CD4-positive, alpha-beta T cell (primary cell): ENCODE measurements at regions not wholly inside any gene's neighbourhood (a gene's known extent, or its start where the extent isn't known, plus 50 kb on each side); places are given as distances from the start of the nearest gene placed in this dataset.

Experiments
- ATAC-seq: fragments of 200-7000 bp; cut with Tn5 transposase; one replicate; pipeline ENCODE4 v1.10.0; 2022; ENCODE audit warnings: mild to moderate bottlenecking; ENCODE audit not compliant: poor library complexity
- CTCF ChIA-PET: fragments of 350-600 bp; sonication (Branson Sonifier 250); formaldehyde crosslinking; loops from one replicate; lab custom pipeline; 2021; ENCODE audit warnings: antibody characterized with exemption, inconsistent platforms; lab: Charles Lee
- POLR2A ChIA-PET: fragments of 350-600 bp; sonication (Branson Sonifier 250); formaldehyde crosslinking; loops from one replicate; lab custom pipeline; 2021; ENCODE audit warnings: antibody characterized with exemption, inconsistent platforms; lab: Charles Lee
- DNase-seq, 14 experiments: peaks; one replicate each; pipeline ENCODE4 v3.0.0-alpha.2; 2013 to 2020; ENCODE audit warnings: mixed read lengths in 2 of 14
- H3K27ac ChIP-seq, 2 donors: one replicate each; pipeline versions ENCODE4 v1.5.1 to v1.7.0; 2013; ENCODE audit warnings: low read length in 2 of 2, low read depth in 1 of 2, mild to moderate bottlenecking in 1 of 2
- H3K27me3 ChIP-seq, 2 experiments: 1 replicate in 1 of 2; 2 replicates in 1 of 2; pipeline versions ENCODE4 v1.6.1 to v1.7.0; 2013; ENCODE audit warnings: low read length in 2 of 2, control low read depth in 1 of 2, mild to moderate bottlenecking in 1 of 2, moderate library complexity in 1 of 2; ENCODE audit not compliant: insufficient read depth in 2 of 2, control insufficient read depth in 1 of 2
- H3K36me3 ChIP-seq: one replicate; pipeline ENCODE4 v1.6.1; 2013; ENCODE audit warnings: low read length, control low read depth; ENCODE audit not compliant: insufficient read depth
- H3K4me1 ChIP-seq: one replicate; pipeline ENCODE4 v1.6.1; 2013; ENCODE audit warnings: low read length, control low read depth; ENCODE audit not compliant: insufficient read depth
- H3K4me3 ChIP-seq: one replicate; pipeline ENCODE4 v1.5.1; 2013; ENCODE audit warnings: mild to moderate bottlenecking, low read length, moderate library complexity
- H3K9me3 ChIP-seq, 2 experiments: 1 replicate in 1 of 2; 2 replicates in 1 of 2; pipeline versions ENCODE4 v1.6.1 to v1.7.0; 2013; ENCODE audit warnings: low read length in 2 of 2, mild to moderate bottlenecking in 2 of 2, control low read depth in 1 of 2, moderate library complexity in 1 of 2; ENCODE audit not compliant: control insufficient read depth in 1 of 2, insufficient read depth in 1 of 2
- H3K27ac Mint-ChIP-seq: one replicate; pipeline ENCODE4 v1.8.0; 2020; ENCODE audit warnings: mixed read lengths
- H3K27me3 Mint-ChIP-seq: one replicate; pipeline ENCODE4 v1.8.0; 2021; ENCODE audit warnings: mixed read lengths
- H3K36me3 Mint-ChIP-seq: one replicate; pipeline ENCODE4 v1.8.0; 2021; ENCODE audit warnings: low read depth, mixed read lengths
- H3K4me1 Mint-ChIP-seq: one replicate; pipeline ENCODE4 v1.8.0; 2021; ENCODE audit warnings: low read depth, mixed read lengths
- H3K4me3 Mint-ChIP-seq: one replicate; pipeline ENCODE4 v1.8.0; 2020; ENCODE audit warnings: mild to moderate bottlenecking, mixed read lengths
- H3K9me3 Mint-ChIP-seq: one replicate; pipeline ENCODE4 v1.8.0; 2020; ENCODE audit warnings: mixed read lengths
- CTCF ChIP-seq: fragments of 200-600 bp; IDR thresholded peaks from one replicate; pipeline ENCODE4 v1.8.0; 2022; ENCODE audit warnings: antibody characterized with exemption, mild to moderate bottlenecking
- intact Hi-C, 2 experiments: fragments of 100-400 bp; cut with DNase I in 1 of 2; cut with micrococcal nuclease in 1 of 2; formaldehyde crosslinking; loops; one replicate each; pipeline versions ENCODE4 v1.15.1 to v1.9.0; 2023 to 2025; cut with DNase I, micrococcal nuclease

GRCh38 chr11:113555071-113555619 lies 79.9 kb upstream of the DRD2 start:
- no peak overlapping the region for H3K27ac Mint-ChIP-seq

GRCh38 chr11:113554526-113554925 lies 79.3 kb upstream of the DRD2 start:
- Histone ChIP-seq H3K36me3 (no peaks in the 10 kb centered on the region), H3K4me1 (no peaks in the 10 kb centered on the region), H3K9me3 (peaks cover 0 to 3% of the 10 kb centered on the region in 2 experiments), H3K27ac (no peak overlapping the region), H3K27me3 (no peaks in the 10 kb centered on the region), H3K4me3 (no peak overlapping the region)
- Mint-ChIP-seq H3K9me3 (no peaks in the 10 kb centered on the region), H3K27me3 (peaks cover 15% of the 10 kb centered on the region), H3K27ac (no peak overlapping the region), H3K4me1 (no peaks in the 10 kb centered on the region), H3K36me3 (no peaks in the 10 kb centered on the region), H3K4me3 (no peak overlapping the region)
- intact Hi-C loops = no loop called here
- ATAC-seq (no peak), DNase-seq (no peak)
- POLR2A ChIA-PET = no interaction called here
- TF ChIP-seq CTCF = no peak
- CTCF ChIA-PET = no interaction called here

More at GRCh38 chr11:113555071-113555619, 79.9 kb upstream of the DRD2 start:
- ChIA-PET POLR2A (no interaction called here), CTCF (no interaction called here)
- H3K4me3 Mint-ChIP-seq = no peak overlapping the region
- no peaks in the 10 kb centered on the region for H3K4me1 Mint-ChIP-seq
- H3K27ac ChIP-seq = no peak overlapping the region
- no peaks in the 10 kb centered on the region for H3K36me3 Mint-ChIP-seq
- TF ChIP-seq CTCF = no peak
- intact Hi-C loops = no loop called here
- no peaks in the 10 kb centered on the region for H3K9me3 Mint-ChIP-seq
- H3K27me3 Mint-ChIP-seq = peaks cover 9% of the 10 kb centered on the region
- H3K4me3 ChIP-seq = no peak overlapping the region
- ATAC-seq (no peak), DNase-seq (no peak)
- H3K9me3 ChIP-seq = peaks cover 0 to 3% of the 10 kb centered on the region in 2 experiments
- no peaks in the 10 kb centered on the region for H3K4me1 ChIP-seq
- no peaks in the 10 kb centered on the region for H3K27me3 ChIP-seq
- H3K36me3 ChIP-seq = no peaks in the 10 kb centered on the region

- DNase-seq (no peak), ATAC-seq (no peak)
- intact Hi-C loops = no loop called here
- H3K4me3 Mint-ChIP-seq = no peak overlapping the region
- POLR2A ChIA-PET = no interaction called here
- Histone ChIP-seq H3K4me1 (no peaks in the 10 kb centered on the region), H3K36me3 (no peaks in the 10 kb centered on the region), H3K9me3 (peaks cover 0 to 3% of the 10 kb centered on the region in 2 experiments), H3K27ac (no peak overlapping the region), H3K4me3 (no peak overlapping the region), H3K27me3 (no peaks in the 10 kb centered on the region)
- H3K9me3 Mint-ChIP-seq = no peaks in the 10 kb centered on the region
- H3K36me3 Mint-ChIP-seq = no peaks in the 10 kb centered on the region
- H3K27me3 Mint-ChIP-seq = peaks cover 21% of the 10 kb centered on the region
- CTCF ChIA-PET = no interaction called here
- no peaks in the 10 kb centered on the region for H3K4me1 Mint-ChIP-seq
- H3K27ac Mint-ChIP-seq = no peak overlapping the region
- TF ChIP-seq CTCF = no peak
Observed at GRCh38 chr11:113553915-113554314, 78.7 kb upstream of the DRD2 start.
